Peyer's patch (tissue), 4 donors: ENCODE measurements at regions not wholly inside any gene's neighbourhood (a gene's known extent, or its start where the extent isn't known, plus 50 kb on each side); places are given as distances from the start of the nearest gene placed in this dataset.

Experiments
- DNase-seq, 3 donors: peaks; one replicate each; pipeline ENCODE4 v3.0.0-alpha.2; 2017 to 2019
- H3K27ac ChIP-seq, 4 donors: fragments of 200-600 bp; sonication (generic); one replicate each; pipeline ENCODE4 v1.5.1; 2016 to 2019
- H3K27me3 ChIP-seq, 2 donors: fragments of 200-600 bp; sonication (generic); one replicate each; pipeline ENCODE4 v1.5.1; 2019
- H3K36me3 ChIP-seq, 3 donors: fragments of 200-600 bp; sonication (generic); one replicate each; pipeline ENCODE4 v1.5.1; 2016 to 2019
- H3K4me1 ChIP-seq, 4 donors: fragments of 200-600 bp; sonication (generic); one replicate each; pipeline ENCODE4 v1.5.1; 2016 to 2019
- H3K4me3 ChIP-seq, 4 donors: fragments of 200-600 bp; sonication (generic); 1 replicate in 3 of 4; 2 replicates in 1 of 4; pipeline ENCODE4 v1.5.1; 2016 to 2019; ENCODE audit warnings: mild to moderate bottlenecking in 1 of 4
- H3K9me3 ChIP-seq, 4 donors: fragments of 200-600 bp; sonication (generic); one replicate each; pipeline ENCODE4 v1.5.1; 2016 to 2019; ENCODE audit warnings: mild to moderate bottlenecking in 1 of 4
- CTCF ChIP-seq, 6 experiments: fragments of 450-650 bp in 4 of 6; fragments of 200-600 bp in 2 of 6; sonication (generic) in 1 of 6; IDR thresholded peaks; one replicate each; pipeline ENCODE4 v1.5.1; 2017 to 2019; ENCODE audit warnings: antibody characterized with exemption in 6 of 6, mild to moderate bottlenecking in 3 of 6, moderate library complexity in 1 of 6
- POLR2A ChIP-seq, 2 donors: fragments of 450-650 bp; IDR thresholded peaks; one replicate each; pipeline ENCODE4 v1.5.1; 2017; ENCODE audit warnings: antibody characterized with exemption in 2 of 2, mild to moderate bottlenecking in 2 of 2, moderate library complexity in 2 of 2

- no peak overlapping the region for H3K27ac ChIP-seq
- H3K36me3 ChIP-seq: no peaks in the 10 kb centered on the region
- H3K9me3 ChIP-seq: no peaks in the 10 kb centered on the region
- DNase-seq: no peak
- no peaks in the 10 kb centered on the region for H3K4me1 ChIP-seq
- H3K27me3 ChIP-seq: no peaks in the 10 kb centered on the region
- H3K4me3 ChIP-seq: no peak overlapping the region
- TF ChIP-seq CTCF (IDR thresholded peaks at IDR 0.05) (no peak), POLR2A (IDR thresholded peaks at IDR 0.05) (no peak)
These were observed 108.8 kb downstream of the BACH1 start for GRCh38 chr21:29407571-29407970.

- no peak for DNase-seq
- Histone ChIP-seq H3K27me3 (no peaks in the 10 kb centered on the region), H3K27ac (no peak overlapping the region), H3K36me3 (no peaks in the 10 kb centered on the region), H3K9me3 (no peaks in the 10 kb centered on the region), H3K4me1 (no peaks in the 10 kb centered on the region), H3K4me3 (no peak overlapping the region)
- no peak for TF ChIP-seq POLR2A (IDR thresholded peaks at IDR 0.05)
- TF ChIP-seq CTCF (IDR thresholded peaks at IDR 0.05): no peak
These were observed 115.0 kb downstream of the BACH1 start for GRCh38 chr21:29413683-29414082.

- H3K27me3 ChIP-seq: no peaks in the 10 kb centered on the region
- no peak overlapping the region for H3K27ac ChIP-seq
- H3K4me1 ChIP-seq: no peaks in the 10 kb centered on the region
- H3K4me3 ChIP-seq: no peak overlapping the region
- no peaks in the 10 kb centered on the region for H3K9me3 ChIP-seq
- DNase-seq: no peak
- TF ChIP-seq CTCF (IDR thresholded peaks at IDR 0.05) (no peak), POLR2A (IDR thresholded peaks at IDR 0.05) (no peak)
- no peaks in the 10 kb centered on the region for H3K36me3 ChIP-seq
These were observed 117.5 kb downstream of the BACH1 start for GRCh38 chr21:29416268-29416667.

- Histone ChIP-seq H3K27ac (no peak overlapping the region), H3K27me3 (no peaks in the 10 kb centered on the region), H3K4me1 (no peaks in the 10 kb centered on the region), H3K36me3 (no peaks in the 10 kb centered on the region), H3K9me3 (no peaks in the 10 kb centered on the region), H3K4me3 (no peak overlapping the region)
- no peak for DNase-seq
- TF ChIP-seq CTCF (IDR thresholded peaks at IDR 0.05) (no peak), POLR2A (IDR thresholded peaks at IDR 0.05) (no peak)
These were observed 120.1 kb downstream of the BACH1 start for GRCh38 chr21:29418813-29419212.

GRCh38 chr21:29419422-29419821 is 120.7 kb downstream of the BACH1 start:
- no peaks in the 10 kb centered on the region for H3K27me3 ChIP-seq
- TF ChIP-seq POLR2A (IDR thresholded peaks at IDR 0.05) (no peak), CTCF (IDR thresholded peaks at IDR 0.05) (no peak)
- DNase-seq: no peak
- no peaks in the 10 kb centered on the region for H3K36me3 ChIP-seq
- no peaks in the 10 kb centered on the region for H3K9me3 ChIP-seq
- H3K4me3 ChIP-seq: no peak overlapping the region
- H3K27ac ChIP-seq: no peak overlapping the region
- H3K4me1 ChIP-seq: no peaks in the 10 kb centered on the region
